ENCODE measurements at regions not wholly inside any gene's neighbourhood (a gene's known extent, or its start where the extent isn't known, plus 50 kb on each side); places are given as distances from the start of the nearest gene placed in this dataset.

DNA sequence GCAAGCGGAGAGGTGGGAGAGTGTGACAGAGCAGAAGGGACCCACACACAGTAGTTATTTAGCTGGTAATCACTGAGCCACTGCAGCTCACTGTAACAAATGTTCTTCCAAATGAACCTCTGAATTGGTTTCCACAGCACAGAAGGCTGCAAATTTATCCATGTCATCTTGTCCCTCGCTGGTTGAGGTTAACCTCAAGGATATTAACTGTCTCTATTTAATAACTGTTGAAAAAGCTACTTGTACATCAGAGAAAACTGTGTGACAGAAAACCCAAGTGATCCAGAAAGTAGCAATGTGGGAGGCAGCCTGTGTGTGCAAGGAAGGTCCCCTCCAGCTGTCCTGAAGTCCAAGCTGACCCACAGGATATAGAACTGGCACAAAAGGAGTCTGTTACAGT lies 153.6 kb downstream of the DSEL start:
- no peaks in the 10 kb centered on the region for H3K9me3 Mint-ChIP-seq
- TF ChIP-seq, protein P1, sequence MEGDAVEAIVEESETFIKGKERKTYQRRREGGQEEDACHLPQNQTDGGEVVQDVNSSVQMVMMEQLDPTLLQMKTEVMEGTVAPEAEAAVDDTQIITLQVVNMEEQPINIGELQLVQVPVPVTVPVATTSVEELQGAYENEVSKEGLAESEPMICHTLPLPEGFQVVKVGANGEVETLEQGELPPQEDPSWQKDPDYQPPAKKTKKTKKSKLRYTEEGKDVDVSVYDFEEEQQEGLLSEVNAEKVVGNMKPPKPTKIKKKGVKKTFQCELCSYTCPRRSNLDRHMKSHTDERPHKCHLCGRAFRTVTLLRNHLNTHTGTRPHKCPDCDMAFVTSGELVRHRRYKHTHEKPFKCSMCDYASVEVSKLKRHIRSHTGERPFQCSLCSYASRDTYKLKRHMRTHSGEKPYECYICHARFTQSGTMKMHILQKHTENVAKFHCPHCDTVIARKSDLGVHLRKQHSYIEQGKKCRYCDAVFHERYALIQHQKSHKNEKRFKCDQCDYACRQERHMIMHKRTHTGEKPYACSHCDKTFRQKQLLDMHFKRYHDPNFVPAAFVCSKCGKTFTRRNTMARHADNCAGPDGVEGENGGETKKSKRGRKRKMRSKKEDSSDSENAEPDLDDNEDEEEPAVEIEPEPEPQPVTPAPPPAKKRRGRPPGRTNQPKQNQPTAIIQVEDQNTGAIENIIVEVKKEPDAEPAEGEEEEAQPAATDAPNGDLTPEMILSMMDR (conservative IDR thresholded peaks at IDR 0.05), result no peak
- peaks cover 10% of the 10 kb centered on the region for H3K4me1 Mint-ChIP-seq (ENCODE audit: unreplicated experiment)
- H3K27me3 Mint-ChIP-seq, result no peaks in the 10 kb centered on the region
- no peak overlapping the region for H3K27ac Mint-ChIP-seq
- no peak overlapping the region for H3K4me3 Mint-ChIP-seq
- no peak for DNase-seq (ENCODE audit: extremely low spot score, unreplicated experiment)
- no peaks in the 10 kb centered on the region for H3K36me3 Mint-ChIP-seq

DNA sequence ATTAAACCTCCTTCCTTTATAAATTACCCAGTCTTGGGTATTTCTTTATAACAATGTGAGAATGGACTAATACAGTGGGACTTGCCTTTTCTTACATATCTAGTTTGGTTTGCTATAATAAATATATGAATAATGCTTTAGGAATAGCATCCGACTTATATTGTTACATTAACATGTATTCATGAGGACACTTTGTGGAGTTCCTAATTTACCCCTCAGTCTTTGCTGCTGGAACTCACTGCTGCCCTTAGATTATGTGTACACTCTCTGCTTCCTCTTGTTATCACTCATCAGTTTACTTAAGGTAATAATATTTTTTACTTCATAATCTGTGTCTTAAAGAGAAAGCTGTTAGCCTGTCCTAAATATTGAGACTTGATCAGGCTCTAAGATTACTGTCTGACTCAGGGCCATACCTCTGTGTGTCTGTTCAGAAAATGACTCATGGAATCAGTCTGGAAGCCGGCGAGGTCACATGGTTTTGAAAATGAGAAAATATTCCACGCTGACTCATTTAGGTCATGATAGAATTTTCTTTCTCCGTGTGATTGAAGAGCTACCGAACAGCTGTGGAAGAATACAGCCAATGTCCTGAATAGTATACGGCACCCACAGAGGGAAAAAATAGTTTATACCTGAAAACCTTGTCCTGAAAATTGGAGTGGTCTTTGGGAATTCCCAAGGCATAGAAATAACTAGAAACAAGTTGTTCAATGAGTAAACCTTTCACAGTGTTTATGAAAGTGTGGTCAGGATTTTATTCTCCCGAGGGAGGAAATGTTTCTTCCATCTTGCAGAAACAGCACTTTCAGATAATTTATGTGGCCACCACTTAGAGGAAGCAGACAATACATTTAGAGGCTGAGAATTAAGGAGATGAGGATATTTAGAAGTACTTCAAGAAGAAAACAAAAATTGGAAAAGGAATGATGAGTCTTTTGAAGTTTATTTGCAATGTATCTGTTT lies 156.4 kb downstream of the DSEL start:
- peak overlapping the region; percentile 4 for H3K27ac Mint-ChIP-seq
- H3K27me3 Mint-ChIP-seq, result no peaks in the 10 kb centered on the region
- no peak overlapping the region for H3K4me3 Mint-ChIP-seq

DNA sequence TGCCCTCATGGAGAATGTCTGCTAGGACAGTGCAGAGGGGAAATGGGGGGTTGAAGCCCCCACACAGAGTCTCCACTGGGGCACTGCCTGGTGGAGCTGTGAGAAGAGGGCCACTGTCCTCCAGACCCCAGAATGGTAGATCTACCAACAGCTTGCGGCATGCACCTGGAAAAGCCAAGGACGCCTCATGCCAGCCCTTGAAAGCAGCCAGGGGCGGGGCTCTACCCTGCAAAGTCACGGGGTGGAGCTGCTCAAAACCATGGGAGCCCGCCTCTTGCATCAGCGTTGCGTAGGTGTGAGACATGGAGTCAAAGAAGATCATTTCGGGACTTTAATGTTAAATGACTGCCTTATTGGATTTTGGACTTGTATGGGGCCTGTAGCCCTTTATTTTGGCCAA lies 157.6 kb downstream of the DSEL start:
- TF ChIP-seq, protein P1 (conservative IDR thresholded peaks at IDR 0.05), result no peak
- no peak for DNase-seq (ENCODE audit: extremely low spot score, unreplicated experiment)
- H3K27me3 Mint-ChIP-seq, result no peaks in the 10 kb centered on the region
- peaks cover 4% of the 10 kb centered on the region for H3K9me3 Mint-ChIP-seq
- H3K36me3 Mint-ChIP-seq, result no peaks in the 10 kb centered on the region
- H3K27ac Mint-ChIP-seq, result no peak overlapping the region
- no peak overlapping the region for H3K4me3 Mint-ChIP-seq
- peaks cover 10% of the 10 kb centered on the region for H3K4me1 Mint-ChIP-seq (ENCODE audit: unreplicated experiment)

More for the DNA sequence above, 156.4 kb downstream of the DSEL start:
- no peak for DNase-seq (ENCODE audit: extremely low spot score, unreplicated experiment)
- TF ChIP-seq, protein P1 (conservative IDR thresholded peaks at IDR 0.05), result no peak
- Mint-ChIP-seq H3K9me3 (peaks cover 4% of the 10 kb centered on the region), H3K36me3 (no peaks in the 10 kb centered on the region), H3K4me1 (ENCODE audit: unreplicated experiment) (peaks cover 10% of the 10 kb centered on the region)

DNA sequence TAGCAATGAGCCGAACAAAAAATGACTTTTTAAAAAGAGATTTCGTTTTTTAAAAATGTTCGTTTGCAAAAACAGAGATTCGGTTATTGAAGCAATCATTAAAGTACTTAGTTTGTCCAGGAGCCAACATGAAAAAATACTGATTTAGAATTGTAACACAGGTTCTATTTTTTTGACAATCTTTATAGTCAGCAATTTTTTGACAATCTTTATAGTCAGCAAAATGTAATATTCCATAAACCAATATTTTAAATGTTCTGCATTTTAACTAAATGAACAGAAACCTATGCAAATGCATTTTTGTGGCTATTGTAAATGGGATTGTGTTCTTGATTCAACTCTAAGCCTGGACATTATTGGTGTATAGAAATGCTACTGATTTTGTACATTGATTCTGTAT lies 161.8 kb downstream of the DSEL start:
- H3K9me3 Mint-ChIP-seq, result peaks cover 4% of the 10 kb centered on the region
- no peaks in the 10 kb centered on the region for H3K4me1 Mint-ChIP-seq (ENCODE audit: unreplicated experiment)
- TF ChIP-seq, protein P1 (conservative IDR thresholded peaks at IDR 0.05), result no peak
- H3K36me3 Mint-ChIP-seq, result no peaks in the 10 kb centered on the region
- H3K27ac Mint-ChIP-seq, result no peak overlapping the region
- no peak overlapping the region for H3K4me3 Mint-ChIP-seq
- H3K27me3 Mint-ChIP-seq, result peaks cover 3% of the 10 kb centered on the region
- no peak for DNase-seq (ENCODE audit: extremely low spot score, unreplicated experiment)

DNA sequence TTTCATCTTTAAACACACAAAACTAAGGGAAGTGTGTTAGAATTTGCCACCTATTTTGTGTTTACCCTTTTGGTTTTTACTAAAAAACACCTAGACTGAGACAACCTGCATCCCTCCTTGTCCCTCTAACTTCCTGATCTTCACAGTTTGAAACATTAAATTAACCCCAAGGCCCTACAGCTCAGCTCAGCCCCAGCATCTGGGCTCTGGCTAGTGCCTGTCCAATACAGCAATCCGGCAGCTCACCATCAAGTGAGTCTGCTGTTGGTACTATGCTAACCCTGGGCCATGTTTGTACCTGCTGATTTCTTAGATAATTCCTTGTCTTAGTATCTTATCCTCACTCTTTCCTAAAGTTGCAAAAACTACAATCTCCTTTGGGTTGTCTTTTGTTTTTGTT lies 162.4 kb downstream of the DSEL start:
- H3K36me3 Mint-ChIP-seq, result no peaks in the 10 kb centered on the region
- H3K27ac Mint-ChIP-seq, result no peak overlapping the region
- DNase-seq (ENCODE audit: extremely low spot score, unreplicated experiment), result no peak
- TF ChIP-seq, protein P1 (conservative IDR thresholded peaks at IDR 0.05), result no peak
- H3K27me3 Mint-ChIP-seq, result peaks cover 3% of the 10 kb centered on the region
- H3K4me3 Mint-ChIP-seq, result no peak overlapping the region
- no peaks in the 10 kb centered on the region for H3K4me1 Mint-ChIP-seq (ENCODE audit: unreplicated experiment)
- H3K9me3 Mint-ChIP-seq, result peaks cover 4% of the 10 kb centered on the region
